Gastroesophageal sphincter (tissue), 4 donors: ENCODE measurements at regions not wholly inside any gene's neighbourhood (a gene's known extent, or its start where the extent isn't known, plus 50 kb on each side); places are given as distances from the start of the nearest gene placed in this dataset.

Experiments used
- ATAC-seq: fragments of 150-250 bp; one replicate; pipeline ENCODE4 v1.9.1; 2016; ENCODE audit warnings: mild to moderate bottlenecking, moderate library complexity
- H3K27ac ChIP-seq, 4 donors: fragments of 200-600 bp; sonication (generic) in 3 of 4; 1 replicate in 3 of 4; 2 replicates in 1 of 4; pipeline ENCODE4 v1.5.1; 2016 to 2019
- H3K27me3 ChIP-seq: fragments of 200-600 bp; sonication (generic); one replicate; pipeline ENCODE4 v1.5.1; 2019
- H3K36me3 ChIP-seq, 2 donors: fragments of 200-600 bp; sonication (generic); one replicate each; pipeline ENCODE4 v1.5.1; 2019; ENCODE audit warnings: control low read depth in 1 of 2
- H3K4me1 ChIP-seq, 3 donors: fragments of 200-600 bp; sonication (generic); 1 replicate in 2 of 3; 2 replicates in 1 of 3; pipeline ENCODE4 v1.5.1; 2016 to 2019; ENCODE audit warnings: control low read depth in 2 of 3
- H3K4me3 ChIP-seq, 2 donors: fragments of 200-600 bp; sonication (generic); one replicate each; pipeline ENCODE4 v1.5.1; 2019; ENCODE audit warnings: mild to moderate bottlenecking in 1 of 2, moderate library complexity in 1 of 2
- H3K9me3 ChIP-seq, 3 donors: fragments of 200-600 bp; sonication (generic); one replicate each; pipeline ENCODE4 v1.5.1; 2017 to 2019; ENCODE audit warnings: control low read depth in 2 of 3
- EP300 ChIP-seq: sonication (generic); formaldehyde crosslinking; IDR thresholded peaks from one replicate; pipeline ENCODE4 v1.6.1; 2017; ENCODE audit warnings: antibody characterized with exemption, mild to moderate bottlenecking
- POLR2A ChIP-seq, 2 donors: fragments of 450-650 bp; IDR thresholded peaks; one replicate each; pipeline ENCODE4 v1.6.1; 2017; ENCODE audit warnings: antibody characterized with exemption in 2 of 2, mild to moderate bottlenecking in 2 of 2, moderate library complexity in 1 of 2
- POLR2AphosphoS5 ChIP-seq: sonication (generic); formaldehyde crosslinking; IDR thresholded peaks from one replicate; pipeline ENCODE4 v1.6.1; 2017; ENCODE audit warnings: antibody characterized with exemption
- WGBS, 2 donors: methylation state at CpG; one replicate each; pipeline ENCODE4 v1.1.5; 2018; ENCODE audit warnings: low coverage in 1 of 2; 5-methylcytosine and 5-hydroxymethylcytosine counted together
- TF ChIP-seq, protein P1 (sequence below), 4 experiments: fragments of 200-600 bp in 2 of 4; fragments of 450-650 bp in 2 of 4; sonication (generic) in 1 of 4; IDR thresholded peaks; one replicate each; pipeline ENCODE4 v1.5.1; 2017 to 2019; ENCODE audit warnings: antibody characterized with exemption in 4 of 4, mild to moderate bottlenecking in 2 of 4, moderate library complexity in 2 of 4

DNA sequence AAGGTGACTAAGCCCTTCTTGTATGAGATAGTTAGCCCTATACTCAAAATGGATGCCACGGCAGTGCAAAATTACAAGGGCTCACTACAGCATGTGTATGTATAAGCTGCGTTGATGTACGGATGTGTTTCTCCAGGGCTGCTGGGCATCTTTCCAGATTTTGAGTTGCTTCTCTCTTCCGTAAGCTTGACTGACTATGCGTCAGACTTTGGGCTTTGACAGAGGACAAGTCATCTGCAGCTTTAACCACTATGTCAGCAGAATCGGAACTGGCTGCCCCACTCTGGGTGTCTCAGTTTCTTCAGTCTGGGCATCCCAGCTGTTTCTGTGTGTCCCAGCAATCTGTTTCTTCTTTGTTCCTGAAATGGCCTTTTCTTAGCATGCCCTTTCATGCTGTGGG lies 241.6 kb downstream of the BTBD3 start:
- ATAC-seq = no peak
- Histone ChIP-seq H3K27ac (no peak overlapping the region), H3K4me3 (no peak overlapping the region), H3K9me3 (no peaks in the 10 kb centered on the region), H3K36me3 (no peaks in the 10 kb centered on the region), H3K4me1 (no peaks in the 10 kb centered on the region), H3K27me3 (no peaks in the 10 kb centered on the region)
- TF ChIP-seq POLR2AphosphoS5 (no peak), EP300 (no peak)
- TF ChIP-seq, protein P1, sequence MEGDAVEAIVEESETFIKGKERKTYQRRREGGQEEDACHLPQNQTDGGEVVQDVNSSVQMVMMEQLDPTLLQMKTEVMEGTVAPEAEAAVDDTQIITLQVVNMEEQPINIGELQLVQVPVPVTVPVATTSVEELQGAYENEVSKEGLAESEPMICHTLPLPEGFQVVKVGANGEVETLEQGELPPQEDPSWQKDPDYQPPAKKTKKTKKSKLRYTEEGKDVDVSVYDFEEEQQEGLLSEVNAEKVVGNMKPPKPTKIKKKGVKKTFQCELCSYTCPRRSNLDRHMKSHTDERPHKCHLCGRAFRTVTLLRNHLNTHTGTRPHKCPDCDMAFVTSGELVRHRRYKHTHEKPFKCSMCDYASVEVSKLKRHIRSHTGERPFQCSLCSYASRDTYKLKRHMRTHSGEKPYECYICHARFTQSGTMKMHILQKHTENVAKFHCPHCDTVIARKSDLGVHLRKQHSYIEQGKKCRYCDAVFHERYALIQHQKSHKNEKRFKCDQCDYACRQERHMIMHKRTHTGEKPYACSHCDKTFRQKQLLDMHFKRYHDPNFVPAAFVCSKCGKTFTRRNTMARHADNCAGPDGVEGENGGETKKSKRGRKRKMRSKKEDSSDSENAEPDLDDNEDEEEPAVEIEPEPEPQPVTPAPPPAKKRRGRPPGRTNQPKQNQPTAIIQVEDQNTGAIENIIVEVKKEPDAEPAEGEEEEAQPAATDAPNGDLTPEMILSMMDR (IDR thresholded peaks at IDR 0.05) = no peak
- 88 to 94% methylated on average over 5 to 6 of the region's 6 CpGs for WGBS, 2 donors

DNA sequence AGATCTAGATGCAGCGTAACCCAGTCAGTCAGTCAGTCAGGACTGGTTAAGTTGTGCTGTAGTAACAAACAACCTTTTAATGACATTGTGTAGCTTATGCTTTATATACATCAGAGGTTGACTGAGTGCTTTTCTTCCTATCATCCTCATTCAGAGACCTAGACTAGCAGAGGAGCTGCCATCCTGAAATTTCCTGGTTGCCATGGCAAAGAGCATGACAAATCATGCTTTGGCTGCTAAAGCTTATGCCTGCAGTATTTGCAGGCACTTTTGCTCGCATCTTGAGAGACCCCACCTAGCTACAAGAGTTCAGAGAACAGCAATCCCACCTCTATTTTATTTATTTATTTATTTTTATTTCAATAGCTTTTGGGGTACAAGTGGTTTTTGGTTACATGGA lies 244.0 kb downstream of the BTBD3 start:
- H3K27ac ChIP-seq = no peak overlapping the region
- H3K27me3 ChIP-seq = no peaks in the 10 kb centered on the region
- 88 to 100% methylated on average over 1 to 2 of the region's 2 CpGs for WGBS, 2 donors
- no peak for ATAC-seq
- H3K36me3 ChIP-seq = no peaks in the 10 kb centered on the region
- TF ChIP-seq, protein P1 (IDR thresholded peaks at IDR 0.05) = no peak
- no peak for TF ChIP-seq POLR2A (IDR thresholded peaks at IDR 0.05)
- no peak for TF ChIP-seq POLR2AphosphoS5
- no peak for TF ChIP-seq EP300
- no peaks in the 10 kb centered on the region for H3K4me1 ChIP-seq
- no peaks in the 10 kb centered on the region for H3K9me3 ChIP-seq
- no peak overlapping the region for H3K4me3 ChIP-seq

DNA sequence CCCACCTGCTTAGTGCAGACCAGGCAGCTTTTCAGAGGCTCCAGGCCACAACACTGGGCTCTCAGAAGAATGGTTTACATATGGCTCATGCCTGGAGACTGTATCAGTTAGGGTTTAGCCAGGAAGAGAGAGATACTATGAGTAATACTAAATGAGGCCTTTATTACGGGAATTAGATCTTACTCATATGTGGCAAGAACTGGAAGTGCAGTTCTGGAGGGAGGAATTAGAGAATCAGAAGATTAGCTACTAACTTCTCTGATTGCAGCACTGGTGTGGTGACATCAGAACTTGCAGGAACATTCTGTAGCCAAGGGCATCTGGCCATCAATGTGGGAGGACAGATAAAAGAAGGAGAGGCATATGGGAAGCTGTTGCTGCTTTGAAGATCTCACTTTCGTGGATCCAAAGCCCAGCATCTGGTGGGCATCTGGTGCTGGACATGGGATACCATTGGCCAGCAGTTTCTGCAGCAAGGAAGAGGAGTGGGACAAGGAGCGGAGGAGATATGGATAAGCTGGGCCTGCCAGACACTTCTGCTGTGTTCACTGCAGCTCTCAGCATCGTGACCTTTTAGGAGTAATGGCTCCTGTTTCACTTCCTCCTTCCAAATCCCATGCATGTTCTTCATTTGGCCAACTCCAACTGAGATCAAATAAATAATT lies 248.5 kb downstream of the BTBD3 start:
- WGBS, 2 donors = 43 to 66% methylated on average over 3 to 4 of the region's 4 CpGs
- TF ChIP-seq EP300 (no peak), POLR2AphosphoS5 (peak; percentile 77)
- TF ChIP-seq, protein P1 (IDR thresholded peaks at IDR 0.05) = peak in 1 of 4 experiments; percentile 8
- ATAC-seq = peak; percentile 85
- no peaks in the 10 kb centered on the region for H3K27me3 ChIP-seq
- H3K4me1 ChIP-seq = no peaks in the 10 kb centered on the region
- no peaks in the 10 kb centered on the region for H3K36me3 ChIP-seq
- peaks cover 0 to 17% (median 0%) of the 10 kb centered on the region in 3 donors for H3K9me3 ChIP-seq
- peak overlapping the region in 1 of 4 donors; percentile 32 for H3K27ac ChIP-seq
- H3K4me3 ChIP-seq = no peak overlapping the region

DNA sequence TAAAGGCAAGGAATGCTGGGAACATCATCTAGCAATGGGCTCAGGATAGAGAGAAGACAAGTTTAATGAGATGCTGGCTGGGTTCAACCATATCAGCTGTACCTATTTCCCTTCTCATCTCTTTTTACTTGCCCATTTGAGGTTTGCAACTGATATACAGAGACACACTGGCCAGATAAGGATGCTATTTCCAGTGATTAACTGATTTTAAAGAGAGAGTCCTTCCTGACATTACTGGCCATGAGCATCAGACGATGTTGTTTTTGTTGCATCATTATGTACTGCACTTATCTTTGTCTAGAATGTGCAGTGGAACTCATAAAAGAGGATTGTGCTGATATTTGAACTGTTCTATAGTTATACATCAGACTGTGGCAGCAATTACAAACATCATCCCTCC lies 252.7 kb downstream of the BTBD3 start:
- no peak overlapping the region for H3K4me3 ChIP-seq
- H3K4me1 ChIP-seq = peaks cover 0 to 15% (median 0%) of the 10 kb centered on the region in 3 donors
- TF ChIP-seq POLR2AphosphoS5 = no peak
- ATAC-seq = no peak
- no peaks in the 10 kb centered on the region for H3K27me3 ChIP-seq
- H3K27ac ChIP-seq = no peak overlapping the region
- H3K36me3 ChIP-seq = no peaks in the 10 kb centered on the region
- peaks cover 0 to 17% (median 0%) of the 10 kb centered on the region in 3 donors for H3K9me3 ChIP-seq
- WGBS, 2 donors = 67 to 83% methylated on average over 1 of the region's 1 CpG

DNA sequence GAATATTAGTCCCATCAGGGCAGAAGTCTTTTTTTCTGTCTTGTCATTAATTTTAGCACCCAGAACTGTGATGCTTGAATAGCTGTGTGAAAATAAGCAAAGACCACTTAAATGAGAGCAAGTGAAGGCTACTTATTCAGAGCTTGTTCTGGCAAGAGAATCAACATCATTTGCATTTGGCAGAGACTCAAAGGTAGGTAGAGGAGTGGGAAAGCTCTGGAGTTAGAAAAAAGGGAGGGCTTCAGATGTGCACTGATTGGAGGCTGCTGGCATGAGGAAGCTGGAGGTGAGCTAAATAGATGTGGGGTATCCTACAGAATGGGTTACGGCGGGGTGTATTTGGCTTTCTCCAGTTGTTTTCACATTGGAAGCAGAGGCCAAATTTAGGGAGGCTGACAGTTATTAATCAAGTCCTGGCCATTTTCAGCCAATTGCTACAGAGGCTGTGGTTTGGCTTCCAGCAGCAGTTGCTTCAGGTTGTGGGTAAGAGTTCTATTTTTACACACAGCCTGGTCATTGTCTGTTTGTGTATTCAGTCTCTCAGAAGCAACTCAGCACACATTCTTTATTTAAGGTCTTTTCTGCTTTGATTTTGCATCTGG lies 254.3 kb downstream of the BTBD3 start:
- peaks cover 0 to 15% (median 0%) of the 10 kb centered on the region in 3 donors for H3K4me1 ChIP-seq
- H3K4me3 ChIP-seq = no peak overlapping the region
- H3K27me3 ChIP-seq = no peaks in the 10 kb centered on the region
- H3K36me3 ChIP-seq = no peaks in the 10 kb centered on the region
- WGBS, 2 donors = 0 to 55% methylated on average over 2 of the region's 2 CpGs
- peaks cover 0 to 17% (median 0%) of the 10 kb centered on the region in 3 donors for H3K9me3 ChIP-seq
- TF ChIP-seq EP300 (no peak), POLR2AphosphoS5 (peak; percentile 36)
- no peak for ATAC-seq
- no peak overlapping the region for H3K27ac ChIP-seq
